ENCODE measurements at regions not wholly inside any gene's neighbourhood (a gene's known extent, or its start where the extent isn't known, plus 50 kb on each side); places are given as distances from the start of the nearest gene placed in this dataset.

DNA sequence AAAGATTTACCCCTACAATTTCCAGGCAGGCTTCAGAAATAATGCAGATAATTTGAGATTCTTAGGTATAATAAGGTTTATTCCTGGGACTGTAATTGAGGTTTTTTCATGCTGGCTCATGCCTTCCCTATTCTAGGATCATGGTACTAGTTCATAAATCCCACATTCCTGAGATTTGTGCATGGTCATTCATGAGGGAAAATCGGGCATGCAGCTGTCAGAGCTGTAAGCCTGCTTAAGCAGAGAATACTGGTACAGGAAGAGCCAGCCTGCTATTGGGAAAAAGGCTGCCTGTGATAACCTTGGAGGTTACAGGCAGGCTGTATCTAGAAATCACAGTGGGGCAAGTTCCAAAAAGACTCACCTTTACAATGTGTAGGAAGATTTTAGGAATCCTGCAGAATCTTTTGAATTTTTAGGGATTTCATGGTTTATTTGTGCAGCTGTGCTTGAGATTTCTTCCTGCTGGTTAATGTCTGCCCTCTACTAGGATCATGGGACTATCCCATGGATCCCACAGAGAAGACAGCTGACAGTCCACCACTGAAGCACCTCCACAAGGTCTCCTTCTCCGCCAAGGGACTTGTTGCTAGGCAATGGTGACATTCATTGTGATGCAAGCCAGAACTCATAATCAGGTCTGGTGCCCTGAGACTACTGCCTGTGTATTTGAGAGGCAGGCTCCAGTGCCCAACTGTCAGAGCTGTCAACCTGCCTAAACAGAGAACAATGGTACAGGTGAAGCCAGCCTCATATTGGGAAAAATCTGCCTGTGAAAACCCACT is 646.2 kb upstream of the TSPY4 start:
- no peak for DNase-seq

DNA sequence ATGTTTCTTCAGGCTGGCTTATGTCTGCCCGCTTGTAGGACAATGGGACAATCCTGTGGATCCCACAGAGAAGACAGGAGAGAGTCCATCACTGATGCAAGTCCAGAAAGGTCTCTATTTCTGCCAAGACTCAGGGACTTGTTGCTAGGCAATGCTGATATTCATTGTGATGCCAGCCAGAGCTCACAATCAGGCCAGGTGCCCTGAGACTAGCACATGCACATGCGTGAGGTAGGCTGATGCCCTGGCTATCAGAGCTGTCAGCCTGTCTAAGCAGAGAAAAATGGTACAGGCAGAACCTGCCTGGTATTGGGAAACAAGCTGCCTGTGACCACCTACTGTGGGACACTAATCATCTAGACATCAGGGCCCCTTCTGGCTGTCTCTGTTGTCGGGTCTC is 638.7 kb upstream of the TSPY4 start:
- no peak for DNase-seq

DNA sequence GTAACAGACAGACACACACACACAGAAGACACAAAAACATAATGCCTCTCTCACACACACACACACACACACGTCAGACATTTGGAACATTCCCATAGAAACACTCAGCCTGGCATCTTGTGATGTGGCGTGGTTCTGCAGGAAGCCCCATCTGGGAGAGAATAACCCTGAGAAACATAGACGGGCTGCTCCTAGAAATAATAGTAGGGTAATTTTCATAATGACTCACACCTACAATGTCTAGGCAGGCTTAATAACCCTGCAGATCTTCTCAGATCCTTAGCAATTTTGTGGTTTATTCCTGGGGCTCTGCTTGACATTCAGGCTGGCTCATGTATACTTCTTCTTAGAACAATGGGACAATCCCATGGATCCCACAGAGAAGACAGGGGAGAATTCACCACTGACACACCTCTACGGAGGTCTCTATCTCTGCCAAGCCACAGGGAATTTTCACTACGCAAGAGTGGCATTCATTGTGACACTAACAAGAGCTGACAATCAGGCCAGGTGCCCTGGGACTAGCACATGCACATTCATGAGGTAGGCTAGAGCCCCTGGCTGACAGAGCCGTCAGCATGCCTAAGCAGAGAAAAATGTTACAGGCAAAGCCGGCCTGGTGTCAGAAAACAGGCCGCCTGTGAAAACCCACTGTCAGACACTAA is 631.5 kb upstream of the TSPY4 start:
- no peak for DNase-seq

DNA sequence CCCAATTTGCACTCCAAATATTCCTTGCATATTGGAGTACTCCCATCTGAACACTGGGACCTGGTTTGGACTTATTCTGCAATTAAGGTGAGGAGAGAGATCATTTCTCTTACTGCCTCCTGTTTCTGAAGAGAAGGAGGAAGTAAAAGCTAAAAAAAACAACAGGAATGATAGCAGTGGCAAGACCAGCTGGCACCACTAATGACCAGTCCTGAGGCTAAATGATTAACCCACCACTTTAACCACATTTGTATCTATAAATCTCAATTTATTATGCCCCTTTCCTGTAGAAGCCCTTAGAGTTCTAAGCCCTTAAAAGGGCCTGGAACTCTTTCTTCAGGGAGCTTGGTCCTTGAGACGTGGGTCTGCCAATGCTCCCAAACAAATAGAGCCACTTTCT is 625.0 kb upstream of the TSPY4 start:
- DNase-seq, result no peak

DNA sequence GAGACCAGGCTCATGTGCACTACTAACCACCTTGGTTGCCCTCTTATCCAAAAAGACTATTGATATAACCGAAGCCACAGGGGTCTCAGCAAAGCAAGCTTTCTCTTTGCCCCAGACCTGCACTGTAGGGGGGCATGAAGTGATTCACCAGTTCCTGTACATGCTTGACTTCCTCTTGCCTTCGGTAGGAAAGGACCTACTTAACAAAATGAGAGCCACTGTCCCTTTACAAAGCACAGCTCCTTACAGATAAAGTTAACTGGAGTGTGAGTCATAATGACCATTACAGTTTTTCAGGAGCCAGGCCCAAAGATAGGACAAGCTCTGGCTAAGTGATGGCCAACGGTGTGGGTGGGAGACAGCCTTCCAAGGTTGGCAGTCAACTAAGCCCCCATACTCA is 622.0 kb upstream of the TSPY4 start:
- DNase-seq, result no peak

DNA sequence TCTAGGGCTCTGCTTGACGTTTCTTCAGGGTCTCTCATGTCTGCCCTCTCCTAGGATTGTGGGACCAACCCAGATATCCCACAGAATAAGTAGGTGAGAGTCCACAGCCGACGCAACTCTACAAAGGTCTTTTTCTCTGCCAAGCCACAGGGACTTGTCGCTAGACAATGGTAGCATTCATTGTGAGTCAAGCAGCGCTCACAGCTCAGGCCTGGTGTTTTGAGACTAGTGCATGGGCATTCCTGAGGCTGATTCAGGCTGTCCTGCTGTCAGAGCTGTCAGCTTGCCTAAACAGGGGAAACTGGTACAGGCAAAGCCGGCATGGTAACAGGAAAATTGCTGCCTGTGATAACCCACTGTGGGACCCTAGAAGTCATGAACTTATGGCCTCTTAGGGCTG is 610.6 kb upstream of the TSPY4 start:
- DNase-seq, result no peak

DNA sequence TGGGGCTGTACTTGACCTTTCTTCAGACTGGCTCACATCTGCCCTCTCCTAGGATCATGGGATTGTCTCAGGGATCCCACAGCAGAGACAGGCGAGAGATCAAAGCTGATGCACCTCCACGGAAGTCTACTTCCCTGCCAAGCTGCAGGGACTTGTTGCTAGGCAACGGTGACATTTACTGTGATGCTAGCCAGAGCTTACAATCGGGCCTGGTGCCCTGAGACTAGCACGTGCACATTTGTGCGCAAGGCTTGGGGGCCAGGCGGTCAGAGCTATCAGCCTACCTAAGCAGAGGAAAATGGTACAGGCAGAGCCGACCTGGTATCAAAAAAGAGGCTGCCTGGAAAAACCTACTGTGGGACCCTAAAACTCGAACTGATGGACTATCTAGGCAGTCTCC is 607.3 kb upstream of the TSPY4 start:
- DNase-seq, result no peak

DNA sequence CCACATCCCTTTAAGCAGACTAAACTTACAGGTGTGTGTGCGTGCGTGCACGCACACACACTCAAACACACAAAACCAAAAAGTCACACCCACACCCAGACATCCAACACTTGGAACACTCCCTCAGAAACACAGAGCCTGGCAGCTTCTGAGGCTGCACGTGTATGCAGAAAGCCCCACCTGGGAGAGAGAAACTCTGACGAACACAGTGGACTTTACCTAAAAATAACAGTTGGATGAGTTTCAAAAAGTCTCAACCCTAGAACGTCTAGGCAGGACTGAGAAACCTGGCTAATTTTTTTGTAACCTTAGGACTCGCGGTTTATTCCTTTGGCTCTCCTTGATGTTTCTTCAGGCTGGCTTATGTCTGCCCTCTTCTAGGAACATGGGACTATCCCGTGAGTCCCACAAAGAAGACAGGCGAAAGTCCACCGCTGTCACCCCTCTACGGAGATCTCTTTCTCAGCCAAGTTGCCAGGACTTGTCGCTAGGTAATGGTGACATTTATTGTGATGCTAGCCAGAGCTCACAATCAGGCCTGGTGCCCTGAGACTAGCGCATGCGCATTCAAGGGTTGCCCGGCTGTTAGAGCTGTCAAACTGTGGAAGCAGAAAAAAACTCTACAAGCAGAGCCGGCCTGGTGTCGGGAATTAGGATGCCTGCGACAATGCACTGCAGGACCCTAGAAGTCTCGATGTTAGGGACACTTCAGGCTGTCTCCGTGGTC is 595.8 kb upstream of the TSPY4 start:
- no peak for DNase-seq

DNA sequence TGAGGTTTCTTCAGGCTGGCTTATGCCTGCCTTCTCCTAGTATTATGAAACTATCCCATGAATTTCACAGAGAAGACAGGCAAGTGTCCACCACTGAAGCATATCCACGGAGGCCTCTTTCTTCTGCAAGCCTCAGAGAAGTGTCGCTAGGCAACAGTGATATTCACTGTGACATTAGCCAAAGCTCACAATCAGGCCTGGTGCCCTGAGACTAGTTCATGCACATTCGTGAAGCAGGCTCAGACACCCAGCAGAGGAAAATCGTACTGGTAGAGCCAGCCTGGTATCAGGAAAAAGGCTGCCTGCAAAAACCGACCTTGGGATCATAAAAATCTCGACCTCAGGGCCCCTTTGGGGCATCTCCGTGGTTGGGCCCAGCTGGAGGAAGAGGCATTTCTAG is 573.1 kb upstream of the TSPY4 start:
- DNase-seq, result no peak

DNA sequence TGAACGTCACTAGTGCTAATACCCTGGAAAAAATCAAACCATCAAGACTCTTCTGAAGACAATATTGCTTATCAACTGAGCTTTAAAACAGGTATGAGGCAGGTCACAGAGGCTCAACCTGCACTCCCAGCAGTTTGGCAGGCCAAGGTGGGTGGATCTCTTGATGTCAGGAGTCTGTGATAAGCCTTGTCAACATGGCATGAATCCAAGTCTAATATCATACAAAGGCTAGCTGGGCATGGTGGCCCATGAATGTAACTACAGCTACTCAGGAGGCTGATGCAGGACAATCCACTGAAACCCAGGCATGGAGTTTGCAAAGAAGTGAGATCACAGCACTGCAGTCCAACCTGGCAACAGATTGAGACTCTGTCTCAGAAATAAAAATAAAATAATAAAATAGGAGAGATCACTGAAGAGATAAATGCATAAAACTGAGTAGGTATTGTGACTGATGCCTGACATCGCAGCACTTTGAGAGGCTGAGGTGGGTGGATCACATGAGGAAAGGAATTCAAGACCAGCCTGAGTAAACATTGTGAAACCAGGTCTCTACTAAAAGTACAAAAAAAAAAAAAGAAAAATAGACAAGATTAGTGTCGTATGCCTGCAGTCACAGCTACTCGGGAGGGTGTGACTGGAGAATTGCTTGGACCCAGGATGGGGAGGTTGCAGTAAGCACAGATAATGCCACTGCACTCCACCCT is 555.9 kb upstream of the TSPY4 start:
- DNase-seq, result no peak

DNA sequence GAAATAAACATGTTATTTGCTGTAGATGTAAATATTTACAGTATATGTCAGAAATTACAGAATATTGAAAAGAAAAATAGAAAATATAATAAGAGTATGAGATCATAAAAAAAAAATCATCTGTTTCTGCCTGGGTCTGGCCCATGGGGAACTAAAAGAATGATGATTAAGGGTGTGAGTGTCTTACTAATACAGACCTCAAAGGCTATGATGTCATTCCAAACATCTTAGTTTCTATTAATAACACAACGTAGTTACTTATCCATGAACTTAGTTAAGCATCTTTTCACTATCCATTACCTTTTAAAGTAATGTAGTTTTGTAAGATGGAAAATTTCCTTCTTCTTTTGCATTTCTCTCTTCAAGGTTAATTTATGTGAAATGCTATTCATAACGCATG is 542.7 kb upstream of the TSPY4 start:
- DNase-seq, result no peak

DNA sequence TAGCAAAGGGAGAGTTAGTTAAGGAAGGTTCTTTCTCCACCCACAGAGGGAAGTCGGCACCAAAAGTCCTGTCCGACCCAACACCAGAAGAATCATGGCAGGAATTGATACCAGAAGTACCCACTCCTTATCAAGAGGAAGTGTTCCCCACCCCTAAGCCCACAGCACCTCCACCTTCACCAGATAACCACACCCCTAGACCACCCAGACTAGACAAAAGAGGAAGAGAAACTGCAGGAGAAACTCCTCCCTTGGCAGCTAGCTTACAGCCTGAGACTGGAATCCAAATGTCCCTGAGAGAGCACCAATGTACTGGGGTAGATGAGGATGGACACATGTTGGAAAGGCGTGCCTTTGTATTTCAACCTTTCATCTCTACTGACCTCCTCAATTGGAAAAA is 532.9 kb upstream of the TSPY4 start:
- no peak for DNase-seq

DNA sequence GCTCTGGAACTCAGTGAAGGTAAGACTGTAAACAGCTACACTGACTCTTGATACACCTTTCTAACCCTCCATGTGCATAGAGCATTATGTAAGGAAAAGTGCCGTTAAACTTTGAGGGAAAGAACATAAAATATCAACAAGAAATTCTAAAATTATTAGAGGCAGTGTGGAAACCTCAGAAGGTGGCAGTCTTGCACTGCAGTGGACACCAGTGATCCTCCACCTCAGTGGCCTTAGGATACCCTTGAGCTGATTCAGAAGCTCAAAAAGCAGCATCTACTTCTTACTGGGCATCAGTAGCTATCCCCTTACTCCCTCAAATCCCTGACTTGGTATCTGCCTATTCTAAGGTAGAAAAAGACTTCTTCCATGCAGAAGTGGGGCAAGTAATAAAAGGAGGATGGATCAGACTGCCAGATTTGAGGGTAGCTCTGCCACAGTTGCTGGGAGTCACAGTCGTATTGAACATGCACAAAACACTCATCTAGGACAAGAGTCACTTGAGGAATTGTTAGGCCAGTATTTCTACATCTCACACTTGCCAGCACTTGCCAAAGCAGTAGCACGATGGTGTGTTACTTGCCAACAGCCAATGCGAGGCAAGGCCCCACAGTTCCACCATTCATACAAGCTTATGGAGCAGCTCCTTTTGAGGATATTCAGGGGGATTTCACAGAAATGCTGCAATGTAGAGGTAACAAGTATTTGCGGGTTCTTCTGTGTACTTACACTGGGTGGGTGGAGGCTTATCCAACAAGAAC is 529.4 kb upstream of the TSPY4 start:
- DNase-seq, result no peak

DNA sequence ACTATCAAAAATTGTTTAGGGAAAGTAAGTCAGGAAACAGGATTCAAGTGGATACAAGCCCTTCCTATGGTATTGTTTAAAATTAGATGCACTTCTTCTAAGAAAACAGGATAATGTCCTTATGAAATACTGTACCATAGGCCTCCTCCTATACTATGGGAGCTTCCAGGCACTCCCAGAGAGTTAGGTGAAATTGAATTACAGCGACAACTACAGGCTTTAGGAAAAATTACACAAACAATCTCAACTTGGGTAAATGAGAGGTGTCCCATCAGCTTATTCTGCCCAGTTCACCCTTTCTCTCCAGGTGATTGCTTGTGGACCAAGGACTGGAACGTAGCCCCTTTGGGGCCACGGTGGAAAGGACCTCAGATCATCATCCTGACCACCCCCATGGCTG is 528.7 kb upstream of the TSPY4 start:
- peak; percentile 0 for DNase-seq

DNA sequence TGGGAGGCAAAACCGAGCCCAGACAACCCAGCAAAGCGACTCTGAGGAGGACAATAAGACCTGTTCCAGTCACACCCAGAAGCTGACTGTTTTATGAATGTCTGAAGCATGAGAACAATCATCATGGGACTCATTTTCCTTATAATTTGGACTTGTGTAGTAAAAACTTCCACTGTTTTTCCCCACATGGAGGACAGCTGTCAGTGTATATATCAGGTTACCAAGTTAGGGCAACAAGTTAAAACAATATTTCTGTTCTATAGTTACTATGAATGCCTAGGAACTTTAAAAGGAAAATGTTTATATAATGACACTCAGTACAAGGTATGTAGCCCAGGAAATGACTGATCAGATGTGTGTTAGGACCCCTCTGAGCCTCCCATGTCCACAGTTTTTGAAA is 528.2 kb upstream of the TSPY4 start:
- DNase-seq, result no peak

DNA sequence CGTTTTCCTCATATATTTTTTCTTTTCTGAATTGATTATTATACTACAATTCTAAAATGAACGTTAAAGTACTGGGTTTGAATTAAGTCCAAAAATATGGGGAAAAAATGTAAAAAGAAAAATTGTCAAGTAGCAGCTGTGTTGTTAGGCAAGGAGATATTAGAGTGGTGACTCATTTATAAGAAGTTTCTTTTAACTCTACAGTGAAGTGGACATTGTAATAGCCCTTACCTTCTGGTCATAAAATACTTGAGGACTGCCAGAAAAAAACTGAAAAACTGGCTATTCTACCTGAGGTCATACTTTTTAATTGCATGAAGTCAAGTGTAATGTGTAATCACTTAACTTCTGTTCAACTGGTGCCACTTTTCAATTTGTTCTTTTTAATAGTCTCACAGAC is 523.1 kb upstream of the TSPY4 start:
- no peak for DNase-seq

DNA sequence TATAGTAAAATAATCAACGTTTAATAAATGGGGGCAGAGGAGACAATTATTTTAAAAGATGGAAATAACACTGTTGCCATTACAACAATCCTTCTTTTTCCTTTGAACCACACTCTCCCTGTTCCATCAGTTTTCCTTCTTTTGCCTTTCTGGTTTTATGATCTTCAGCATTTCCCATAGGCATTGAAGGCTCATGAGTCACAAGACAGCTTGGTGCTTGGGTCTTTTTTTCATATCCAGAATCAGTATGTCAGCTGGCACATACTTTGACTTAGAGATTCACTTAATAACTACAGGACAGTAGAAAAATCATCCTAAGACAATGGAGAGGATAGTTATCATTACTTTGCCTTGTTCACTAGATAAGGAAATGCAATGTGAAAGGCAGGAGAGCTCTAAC is 521.6 kb upstream of the TSPY4 start:
- DNase-seq, result no peak

DNA sequence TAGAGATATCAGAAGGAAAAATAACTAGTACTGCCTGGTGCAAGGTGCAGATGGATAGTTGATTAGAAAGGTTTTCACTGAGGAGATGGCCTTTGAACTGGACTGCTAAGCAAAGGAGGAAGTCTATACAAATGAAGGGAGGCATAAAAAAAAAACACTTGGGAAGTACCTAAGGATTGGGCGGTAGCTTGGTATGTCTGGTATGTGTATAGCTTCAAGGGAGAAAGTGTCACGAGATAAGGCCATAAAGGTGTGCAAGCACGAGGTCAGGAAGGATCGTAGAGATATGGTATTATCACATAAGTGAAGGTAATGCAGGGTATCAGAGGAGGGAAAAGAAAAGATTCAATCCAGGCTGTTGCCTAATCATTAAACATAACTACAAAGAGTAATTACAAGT is 517.2 kb upstream of the TSPY4 start:
- DNase-seq, result no peak

DNA sequence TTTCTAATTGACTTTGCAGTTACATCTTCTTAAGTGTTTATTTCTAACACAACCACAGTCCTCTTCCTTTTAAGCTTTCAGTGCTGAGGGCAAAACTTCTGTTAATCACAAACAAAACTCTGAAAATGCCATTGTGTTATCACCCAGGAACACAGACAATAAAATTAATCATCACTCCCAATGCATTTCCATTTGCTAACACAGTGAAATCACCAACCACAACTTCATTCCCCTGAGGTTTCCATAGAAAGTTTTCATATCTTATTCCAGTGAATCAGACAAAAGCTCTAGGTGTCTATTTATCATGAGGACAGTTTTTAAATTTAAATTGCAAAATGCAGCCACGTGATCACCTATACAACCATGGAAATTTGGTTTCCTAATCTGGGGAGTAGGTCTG is 516.2 kb upstream of the TSPY4 start:
- DNase-seq, result no peak

DNA sequence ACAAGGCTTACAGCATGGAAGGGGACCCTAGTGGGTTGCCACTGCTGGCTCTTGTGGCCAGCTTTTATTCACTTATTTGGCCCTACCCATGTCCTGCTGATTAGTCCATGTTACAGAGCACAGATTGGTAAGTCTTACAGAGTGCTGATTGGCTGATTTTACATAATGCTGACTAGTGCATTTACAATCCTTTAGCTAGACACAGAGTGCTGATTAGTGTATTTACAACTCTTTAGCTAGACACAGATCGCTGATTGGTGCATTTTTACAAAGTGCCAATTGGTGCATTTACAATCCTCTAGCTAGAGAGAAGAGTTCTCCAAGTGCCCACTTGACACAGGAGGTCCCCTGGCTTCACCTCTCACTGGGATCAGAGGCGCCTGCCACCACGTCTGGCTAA is 485.0 kb upstream of the TSPY4 start:
- no peak for DNase-seq

DNA sequence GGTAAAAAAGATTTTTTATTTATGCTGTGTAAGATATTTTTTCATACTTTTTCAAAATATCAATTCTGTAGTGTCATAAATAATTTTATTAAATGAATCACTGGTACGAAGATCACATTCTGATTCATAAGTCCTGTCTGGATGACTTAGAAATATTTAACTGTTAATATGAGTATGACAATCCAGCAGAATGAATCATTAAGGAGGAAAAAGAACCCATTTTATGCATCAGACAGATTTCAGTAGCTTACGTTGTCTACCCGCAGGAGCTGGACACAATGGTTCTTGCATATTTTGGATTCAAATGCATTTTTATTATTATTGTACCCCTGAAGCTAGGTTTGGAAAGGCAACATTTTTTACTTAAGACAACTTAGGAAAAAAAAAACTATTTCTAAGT is 448.9 kb upstream of the TSPY4 start:
- DNase-seq, result no peak

DNA sequence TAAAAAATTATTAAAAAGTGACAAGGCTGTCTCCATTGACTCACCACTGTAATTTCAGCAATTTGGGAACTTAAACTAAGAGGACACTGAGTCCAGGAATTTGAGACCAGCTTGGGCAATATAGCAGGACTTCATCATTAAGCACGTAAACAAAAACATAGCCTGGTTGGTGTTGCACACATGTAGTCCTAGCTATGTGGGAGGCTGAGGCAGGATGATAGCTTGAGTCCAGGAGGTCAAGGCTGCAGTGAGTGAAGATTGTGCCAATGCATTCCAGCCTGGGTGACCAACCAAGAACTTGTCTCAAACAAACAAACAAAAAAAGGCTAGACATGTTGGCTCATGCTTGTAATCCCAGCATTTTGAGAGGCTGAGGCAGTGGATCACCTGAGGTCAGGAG is 439.4 kb upstream of the TSPY4 start:
- no peak for DNase-seq

DNA sequence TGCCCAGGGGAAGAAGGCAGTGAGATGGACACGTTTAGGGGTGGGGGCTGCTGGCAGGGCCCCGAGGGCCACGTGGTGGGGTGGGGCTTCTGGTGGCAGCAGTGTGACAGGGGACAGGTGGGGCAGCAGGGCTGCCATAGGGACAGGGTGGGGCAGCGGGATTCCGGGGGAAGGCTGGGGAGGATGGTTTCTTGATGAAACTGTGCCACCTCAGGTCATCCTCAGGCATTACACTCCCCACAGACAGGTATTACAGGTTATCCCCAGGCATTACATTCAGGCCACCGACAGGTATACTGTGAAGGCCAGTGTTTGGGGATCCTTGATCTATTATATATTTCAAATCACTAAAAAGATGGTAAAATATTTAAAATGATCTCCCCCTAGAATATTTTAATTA is 432.1 kb upstream of the TSPY4 start:
- no peak for DNase-seq

Measured in NCI-H2171 (cell line).